OCI-LY7 (cell line): ENCODE measurements at regions not wholly inside any gene's neighbourhood (a gene's known extent, or its start where the extent isn't known, plus 50 kb on each side); places are given as distances from the start of the nearest gene placed in this dataset.

Source experiments
- BruUV-seq: library from RNA; stranded (reverse); fragments of 400-500 nt; replicated peaks from 2 replicates; lab custom pipeline; 2021; lab: Mats Ljungman, UMichigan
- CTCF ChIA-PET: fragments of 300-600 bp; sonication (Branson Sonifier 250); formaldehyde crosslinking; loops from one replicate; lab custom pipeline; 2022; ENCODE audit warnings: antibody characterized with exemption; ENCODE audit not compliant: unreplicated experiment; lab: Charles Lee
- POLR2A ChIA-PET: fragments of 300-600 bp; sonication (Branson Sonifier 250); formaldehyde crosslinking; loops from one replicate; lab custom pipeline; 2022; ENCODE audit warnings: antibody characterized with exemption; lab: Charles Lee
- DNase-seq: peaks from one replicate; pipeline ENCODE4 v3.0.0-alpha.2; 2015; ENCODE audit warnings: low spot score
- H2AFZ ChIP-seq: fragments of 200-600 bp; sonication (generic), shearing (Covaris generic); 2 replicates; pipeline ENCODE4 v1.6.1; 2014; ENCODE audit warnings: mild to moderate bottlenecking, antibody characterized with exemption, low read length, moderate library complexity
- H3K27ac ChIP-seq: fragments of 200-600 bp; sonication (generic); 2 replicates; pipeline ENCODE4 v1.5.1; 2014; ENCODE audit warnings: mixed run types, low read depth, mild to moderate bottlenecking, moderate library complexity, low read length, inconsistent platforms; ENCODE audit not compliant: poor library complexity, severe bottlenecking
- H3K36me3 ChIP-seq: fragments of 200-600 bp; sonication (generic); 2 replicates; pipeline ENCODE4 v1.6.1; 2014; ENCODE audit warnings: mild to moderate bottlenecking, antibody characterized with exemption, low read length, moderate library complexity, mixed read lengths; ENCODE audit not compliant: insufficient read depth
- H3K4me1 ChIP-seq: fragments of 200-600 bp; sonication (generic); 2 replicates; pipeline ENCODE4 v1.5.1; 2014; ENCODE audit warnings: mild to moderate bottlenecking, low read length; ENCODE audit not compliant: insufficient read depth, poor library complexity, severe bottlenecking
- H3K4me2 ChIP-seq: fragments of 200-600 bp; sonication (generic); 2 replicates; pipeline ENCODE4 v1.6.1; 2014; ENCODE audit warnings: mild to moderate bottlenecking, low read length
- H3K4me3 ChIP-seq: fragments of 200-600 bp; sonication (generic); 2 replicates; pipeline ENCODE4 v1.5.1; 2014; ENCODE audit warnings: mild to moderate bottlenecking, low read depth, low read length; ENCODE audit not compliant: poor library complexity, severe bottlenecking
- H3K79me2 ChIP-seq: fragments of 200-600 bp; sonication (generic); 2 replicates; pipeline ENCODE4 v1.6.1; 2016; ENCODE audit warnings: low read depth, mild to moderate bottlenecking, low read length, moderate library complexity, mixed read lengths; ENCODE audit not compliant: insufficient read depth
- H3K9me2 ChIP-seq: fragments of 200-600 bp; sonication (generic); 2 replicates; pipeline ENCODE4 v1.6.1; 2016; ENCODE audit warnings: mild to moderate bottlenecking, low read length, mixed read lengths; ENCODE audit not compliant: insufficient read depth
- H3K9me3 ChIP-seq: fragments of 200-600 bp; sonication (generic); 2 replicates; pipeline ENCODE4 v1.6.1; 2014; ENCODE audit warnings: mild to moderate bottlenecking, mixed run types, low read length, mixed read lengths
- H4K20me1 ChIP-seq: fragments of 200-600 bp; sonication (generic); 2 replicates; pipeline ENCODE4 v1.6.1; 2014; ENCODE audit warnings: mild to moderate bottlenecking, antibody characterized with exemption, low read length, moderate library complexity, mixed read lengths; ENCODE audit not compliant: insufficient read depth
- CTCF ChIP-seq: fragments of 200-600 bp; sonication (generic); conservative IDR thresholded peaks from 2 replicates; pipeline ENCODE4 v1.5.1; 2014; ENCODE audit warnings: mild to moderate bottlenecking, antibody characterized with exemption, low read length, moderate library complexity, mixed read lengths
- EZH2phosphoT487 ChIP-seq: fragments of 200-600 bp; sonication (generic); IDR thresholded peaks from 2 replicates; pipeline ENCODE4 v1.6.1; 2018; ENCODE audit warnings: low read depth, borderline replicate concordance, mild to moderate bottlenecking, mixed run types, antibody characterized with exemption, low read length, moderate library complexity, mixed read lengths
- intact Hi-C: fragments of 100-400 bp; cut with micrococcal nuclease; formaldehyde crosslinking; loops from one replicate; pipeline ENCODE4 v1.10.0; 2022; ENCODE audit not compliant: unreplicated experiment

GRCh38 chr11:135036488-135037297 lies 624.7 kb upstream of the B3GAT1 start:
- TF ChIP-seq EZH2phosphoT487: no peak
- no peak for TF ChIP-seq CTCF
- Histone ChIP-seq H3K4me3 (no peak overlapping the region), H3K4me2 (no peak overlapping the region), H4K20me1 (no peaks in the 10 kb centered on the region), H3K79me2 (no peaks in the 10 kb centered on the region), H3K9me3 (no peaks in the 10 kb centered on the region), H3K27ac (no peak overlapping the region), H3K9me2 (no peaks in the 10 kb centered on the region), H3K4me1 (no peaks in the 10 kb centered on the region), H2AFZ (no peak overlapping the region), H3K36me3 (no peaks in the 10 kb centered on the region)
- POLR2A ChIA-PET: no interaction called here
- intact Hi-C loops: no loop called here
- no TSS peak for BruUV-seq
- DNase-seq: no peak
- CTCF ChIA-PET: no interaction called here

GRCh38 chr11:135035282-135035681 lies 623.2 kb upstream of the B3GAT1 start:
- CTCF ChIA-PET: no interaction called here
- H3K4me3 ChIP-seq: no peak overlapping the region
- H3K4me2 ChIP-seq: no peak overlapping the region
- no peak for DNase-seq
- no TSS peak for BruUV-seq
- no peaks in the 10 kb centered on the region for H3K4me1 ChIP-seq
- no peaks in the 10 kb centered on the region for H4K20me1 ChIP-seq
- no peak overlapping the region for H2AFZ ChIP-seq
- H3K27ac ChIP-seq: no peak overlapping the region
- no peak for TF ChIP-seq EZH2phosphoT487
- no peak for TF ChIP-seq CTCF
- H3K9me3 ChIP-seq: no peaks in the 10 kb centered on the region
- H3K9me2 ChIP-seq: no peaks in the 10 kb centered on the region
- intact Hi-C loops: no loop called here
- POLR2A ChIA-PET: no interaction called here
- no peaks in the 10 kb centered on the region for H3K79me2 ChIP-seq
- no peaks in the 10 kb centered on the region for H3K36me3 ChIP-seq

GRCh38 chr11:135033540-135033939 lies 621.5 kb upstream of the B3GAT1 start:
- H3K4me3 ChIP-seq: no peak overlapping the region
- no peaks in the 10 kb centered on the region for H3K36me3 ChIP-seq
- ChIA-PET CTCF (no interaction called here), POLR2A (no interaction called here)
- no TSS peak for BruUV-seq
- H2AFZ ChIP-seq: no peak overlapping the region
- H3K9me2 ChIP-seq: no peaks in the 10 kb centered on the region
- TF ChIP-seq EZH2phosphoT487: no peak
- TF ChIP-seq CTCF: no peak
- DNase-seq: no peak
- H3K9me3 ChIP-seq: no peaks in the 10 kb centered on the region
- no peaks in the 10 kb centered on the region for H4K20me1 ChIP-seq
- no peak overlapping the region for H3K27ac ChIP-seq
- no peaks in the 10 kb centered on the region for H3K4me1 ChIP-seq
- no peaks in the 10 kb centered on the region for H3K79me2 ChIP-seq
- no peak overlapping the region for H3K4me2 ChIP-seq
- intact Hi-C loops: no loop called here
